Ishikawa (cell line): ENCODE measurements at regions not wholly inside any gene's neighbourhood (a gene's known extent, or its start where the extent isn't known, plus 50 kb on each side); places are given as distances from the start of the nearest gene placed in this dataset.

Source experiments
- EP300 ChIP-seq: IDR thresholded peaks from 2 replicates; pipeline ENCODE4 v1.6.1; 2012; ENCODE audit warnings: borderline replicate concordance
- RAD21 ChIP-seq: IDR thresholded peaks from 2 replicates; pipeline ENCODE4 v1.6.1; 2012; ENCODE audit warnings: low read depth
- TAF1 ChIP-seq: IDR thresholded peaks from 2 replicates; pipeline ENCODE4 v1.6.1; 2012; ENCODE audit warnings: low read depth, mild to moderate bottlenecking

DNA sequence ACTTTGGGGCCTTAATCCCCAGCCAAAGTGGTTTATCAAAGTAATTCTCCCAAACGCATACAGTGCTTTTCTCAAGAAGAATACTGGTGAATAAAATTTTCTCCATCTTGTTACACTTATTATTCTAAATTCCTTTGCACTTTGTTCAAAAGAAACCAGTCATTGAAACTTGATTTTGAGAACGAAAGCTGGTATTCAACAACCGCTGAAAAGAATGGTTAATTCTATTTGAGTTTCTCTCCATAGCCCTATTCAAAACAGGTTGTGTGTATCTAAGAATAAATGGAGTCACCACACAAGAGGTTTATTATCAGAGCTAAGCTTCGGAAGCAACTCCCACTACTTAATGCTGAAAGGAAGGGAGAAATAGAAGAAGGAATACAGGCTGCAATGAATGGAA, 117.7 kb downstream of the C1D start:
- TF ChIP-seq TAF1 (no peak), RAD21 (no peak), EP300 (no peak)
